GM21526 (cell line): ENCODE measurements at regions not wholly inside any gene's neighbourhood (a gene's known extent, or its start where the extent isn't known, plus 50 kb on each side); places are given as distances from the start of the nearest gene placed in this dataset.

Experiments used
- ATAC-seq: cut with Tn5 transposase; IDR thresholded peaks from one replicate; pipeline ENCODE4 v1.9.1; 2021; ENCODE audit warnings: moderate library complexity; ENCODE audit not compliant: unreplicated experiment, low FRiP score

GRCh38 chr7:46000513-46000912 is 79.4 kb upstream of the IGFBP3 start:
- ATAC-seq = no peak

GRCh38 chr7:45999541-45999940 is 78.5 kb upstream of the IGFBP3 start:
- no peak for ATAC-seq

- ATAC-seq = no peak
Measured at GRCh38 chr7:45998506-45998905, 77.4 kb upstream of the IGFBP3 start.

- ATAC-seq = no peak
Measured at GRCh38 chr7:45993621-45994020, 72.5 kb upstream of the IGFBP3 start.

GRCh38 chr7:45992826-45993225 is 71.8 kb upstream of the IGFBP3 start:
- no peak for ATAC-seq

- ATAC-seq = no peak
Measured at GRCh38 chr7:45990276-45990675, 69.2 kb upstream of the IGFBP3 start.

GRCh38 chr7:45988405-45989057 is 67.5 kb upstream of the IGFBP3 start:
- no peak for ATAC-seq

GRCh38 chr7:45987521-45988290 is 66.6 kb upstream of the IGFBP3 start:
- no peak for ATAC-seq

GRCh38 chr7:45986355-45987298 is 65.6 kb upstream of the IGFBP3 start:
- ATAC-seq = no peak

GRCh38 chr7:45985902-45986301 is 64.8 kb upstream of the IGFBP3 start:
- ATAC-seq = no peak

GRCh38 chr7:45984386-45985295 is 63.6 kb upstream of the IGFBP3 start:
- no peak for ATAC-seq

- ATAC-seq = no peak
Measured at GRCh38 chr7:45983720-45984255, 62.7 kb upstream of the IGFBP3 start.

GRCh38 chr7:45982907-45983719 is 62.0 kb upstream of the IGFBP3 start:
- ATAC-seq = no peak

GRCh38 chr7:45982132-45982531 is 61.1 kb upstream of the IGFBP3 start:
- ATAC-seq = no peak

GRCh38 chr7:45980973-45981372 is 59.9 kb upstream of the IGFBP3 start:
- no peak for ATAC-seq

- ATAC-seq = no peak
Measured at GRCh38 chr7:45980181-45980905, 59.3 kb upstream of the IGFBP3 start.

GRCh38 chr7:45979275-45980180 is 58.5 kb upstream of the IGFBP3 start:
- ATAC-seq = no peak
